ENCODE measurements at regions not wholly inside any gene's neighbourhood (a gene's known extent, or its start where the extent isn't known, plus 50 kb on each side); places are given as distances from the start of the nearest gene placed in this dataset.

DNA sequence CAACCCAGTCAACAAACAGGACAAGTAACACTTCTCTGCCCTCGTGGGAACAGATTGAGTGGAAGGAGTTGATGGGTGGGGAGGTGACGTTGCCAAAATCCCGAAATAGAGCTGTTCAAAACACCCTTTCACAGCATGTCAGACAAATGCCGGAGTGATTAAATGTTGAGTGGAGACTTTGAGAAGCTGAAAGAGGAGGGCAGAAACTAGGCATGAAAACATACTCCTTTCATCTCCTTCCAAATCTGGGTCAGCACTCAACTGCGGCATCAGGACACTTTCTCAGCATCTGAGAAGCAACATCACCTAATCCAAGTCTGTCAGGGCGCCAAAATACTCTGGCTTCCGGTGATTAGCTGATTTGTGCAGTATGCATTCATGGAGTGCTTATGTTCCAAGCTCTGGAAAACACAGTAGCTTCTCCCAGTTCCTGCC lies 51.5 kb upstream of the MRI1 start:
- peaks cover 24% of the 10 kb centered on the region for H3K9me3 Mint-ChIP-seq
- DNase-seq: no peak
- H3K4me3 Mint-ChIP-seq: no peak overlapping the region
- H3K27ac Mint-ChIP-seq: no peak overlapping the region
- peaks cover 21% of the 10 kb centered on the region for H3K27me3 Mint-ChIP-seq (ENCODE audit: low read depth, poor library complexity)
- H3K36me3 Mint-ChIP-seq (ENCODE audit: low read depth): peaks cover 4% of the 10 kb centered on the region
- peaks cover 7% of the 10 kb centered on the region for H3K4me1 Mint-ChIP-seq
- no peak for TF ChIP-seq CTCF (IDR thresholded peaks at IDR 0.05)

GRCh38 chr19:13707915-13708314 lies 56.4 kb upstream of the MRI1 start:
- H3K4me1 Mint-ChIP-seq: no peaks in the 10 kb centered on the region
- DNase-seq: no peak
- H3K27ac Mint-ChIP-seq: no peak overlapping the region
- H3K4me3 Mint-ChIP-seq: no peak overlapping the region
- H3K27me3 Mint-ChIP-seq (ENCODE audit: low read depth, poor library complexity): peaks cover 18% of the 10 kb centered on the region
- no peak for TF ChIP-seq CTCF (IDR thresholded peaks at IDR 0.05)
- H3K36me3 Mint-ChIP-seq (ENCODE audit: low read depth): no peaks in the 10 kb centered on the region
- H3K9me3 Mint-ChIP-seq: peaks cover 18% of the 10 kb centered on the region

DNA sequence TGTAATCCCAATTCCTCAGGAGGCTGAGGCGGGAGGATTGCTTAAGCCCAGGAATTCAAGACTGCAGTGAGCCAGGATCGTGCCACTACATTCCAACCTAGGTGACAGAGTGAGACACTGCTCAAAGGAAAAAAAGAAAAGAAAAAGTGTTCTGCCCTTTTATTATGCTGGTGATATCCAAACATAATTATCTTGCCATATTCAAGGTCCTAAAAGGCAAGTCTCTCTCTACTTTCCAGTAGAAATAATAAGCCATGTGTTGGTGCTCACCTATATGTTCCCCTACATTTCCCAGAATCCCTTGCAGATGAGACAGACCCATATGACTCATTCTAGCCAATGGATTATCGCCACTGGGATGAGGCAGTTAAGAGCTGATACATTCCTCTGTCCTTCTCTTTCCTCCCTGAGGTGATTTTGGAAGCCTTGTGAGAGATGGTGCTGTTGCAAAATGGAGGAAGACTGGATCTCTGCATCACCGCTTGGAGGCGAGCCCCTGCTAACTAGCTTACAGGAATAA lies 58.3 kb upstream of the MRI1 start:
- DNase-seq: no peak
- no peak for TF ChIP-seq CTCF (IDR thresholded peaks at IDR 0.05)
- Mint-ChIP-seq H3K27ac (no peak overlapping the region), H3K4me1 (no peaks in the 10 kb centered on the region), H3K36me3 (ENCODE audit: low read depth) (no peaks in the 10 kb centered on the region), H3K4me3 (no peak overlapping the region), H3K27me3 (ENCODE audit: low read depth, poor library complexity) (peaks cover 24% of the 10 kb centered on the region), H3K9me3 (peaks cover 24% of the 10 kb centered on the region)

DNA sequence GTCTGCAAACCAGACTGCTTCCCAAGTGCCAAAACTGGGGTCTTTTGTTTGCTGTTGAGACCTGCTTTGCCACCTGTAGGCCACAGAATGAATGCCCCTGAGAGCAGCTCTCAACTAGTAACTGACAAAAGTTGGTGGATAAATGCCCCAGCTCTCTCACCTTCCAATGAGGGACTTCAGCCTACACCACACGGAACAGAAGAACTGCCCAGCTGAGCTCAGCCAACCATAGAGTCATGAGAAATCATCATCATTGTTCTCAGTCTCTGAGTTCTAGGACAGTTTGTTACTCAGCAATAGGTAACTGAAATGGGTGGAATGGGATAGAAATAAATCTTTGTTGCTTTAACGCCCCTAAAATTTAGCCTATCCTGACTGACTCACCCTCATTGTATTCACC lies 59.1 kb upstream of the MRI1 start:
- no peaks in the 10 kb centered on the region for H3K4me1 Mint-ChIP-seq
- H3K27me3 Mint-ChIP-seq (ENCODE audit: low read depth, poor library complexity): peaks cover 26% of the 10 kb centered on the region
- no peak for DNase-seq
- H3K9me3 Mint-ChIP-seq: peaks cover 24% of the 10 kb centered on the region
- TF ChIP-seq CTCF (IDR thresholded peaks at IDR 0.05): no peak
- H3K4me3 Mint-ChIP-seq: no peak overlapping the region
- H3K36me3 Mint-ChIP-seq (ENCODE audit: low read depth): no peaks in the 10 kb centered on the region
- no peak overlapping the region for H3K27ac Mint-ChIP-seq

GRCh38 chr19:13701624-13702023 lies 62.7 kb upstream of the MRI1 start:
- Mint-ChIP-seq H3K27me3 (ENCODE audit: low read depth, poor library complexity) (peaks cover 10% of the 10 kb centered on the region), H3K4me1 (no peaks in the 10 kb centered on the region), H3K9me3 (peaks cover 24% of the 10 kb centered on the region), H3K27ac (no peak overlapping the region), H3K4me3 (no peak overlapping the region), H3K36me3 (ENCODE audit: low read depth) (no peaks in the 10 kb centered on the region)
- TF ChIP-seq CTCF (IDR thresholded peaks at IDR 0.05): no peak
- DNase-seq: no peak

GRCh38 chr19:13700621-13701020 lies 63.7 kb upstream of the MRI1 start:
- Mint-ChIP-seq H3K36me3 (ENCODE audit: low read depth) (no peaks in the 10 kb centered on the region), H3K9me3 (peaks cover 20% of the 10 kb centered on the region), H3K4me3 (no peak overlapping the region), H3K4me1 (no peaks in the 10 kb centered on the region), H3K27me3 (ENCODE audit: low read depth, poor library complexity) (peaks cover 16% of the 10 kb centered on the region), H3K27ac (no peak overlapping the region)
- no peak for DNase-seq
- TF ChIP-seq CTCF (IDR thresholded peaks at IDR 0.05): no peak

Data from nephron progenitor cell (in vitro differentiated cells).